GM19328 (cell line): ENCODE measurements at regions not wholly inside any gene's neighbourhood (a gene's known extent, or its start where the extent isn't known, plus 50 kb on each side); places are given as distances from the start of the nearest gene placed in this dataset.
"Not testable (repeated sequence)": the region's sequence is repeated elsewhere in the genome, so short reads cannot be mapped to it uniquely, and the experiment has no call there.

Source experiments
- ATAC-seq: cut with Tn5 transposase; IDR thresholded peaks from one replicate; pipeline ENCODE4 v1.9.1; 2021; ENCODE audit warnings: mild to moderate bottlenecking, moderate library complexity; ENCODE audit not compliant: unreplicated experiment

- no peak for ATAC-seq
These were observed 64.9 kb downstream of the FAM170A start for GRCh38 chr5:119694284-119694683.

DNA sequence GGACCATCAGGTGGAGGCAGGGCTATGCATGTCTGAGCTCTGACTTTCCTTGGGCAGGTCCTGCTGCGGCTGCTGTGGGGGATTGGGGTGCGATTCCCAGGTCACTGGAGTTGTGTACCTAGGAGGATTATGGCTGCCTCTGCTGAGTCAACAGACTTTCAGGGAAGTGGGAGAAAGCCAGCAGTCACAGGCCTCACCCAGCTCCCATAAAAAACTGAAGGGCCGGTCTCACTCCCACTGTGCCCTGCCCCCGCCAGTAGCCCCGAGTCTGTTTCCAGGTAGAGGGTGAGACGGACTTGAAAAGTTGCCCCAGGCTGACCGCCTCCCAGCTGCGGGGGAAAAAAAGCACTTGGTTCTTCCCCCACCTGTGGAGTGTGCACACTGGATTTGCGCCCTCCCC lies 76.7 kb downstream of the FAM170A start:
- no peak for ATAC-seq

DNA sequence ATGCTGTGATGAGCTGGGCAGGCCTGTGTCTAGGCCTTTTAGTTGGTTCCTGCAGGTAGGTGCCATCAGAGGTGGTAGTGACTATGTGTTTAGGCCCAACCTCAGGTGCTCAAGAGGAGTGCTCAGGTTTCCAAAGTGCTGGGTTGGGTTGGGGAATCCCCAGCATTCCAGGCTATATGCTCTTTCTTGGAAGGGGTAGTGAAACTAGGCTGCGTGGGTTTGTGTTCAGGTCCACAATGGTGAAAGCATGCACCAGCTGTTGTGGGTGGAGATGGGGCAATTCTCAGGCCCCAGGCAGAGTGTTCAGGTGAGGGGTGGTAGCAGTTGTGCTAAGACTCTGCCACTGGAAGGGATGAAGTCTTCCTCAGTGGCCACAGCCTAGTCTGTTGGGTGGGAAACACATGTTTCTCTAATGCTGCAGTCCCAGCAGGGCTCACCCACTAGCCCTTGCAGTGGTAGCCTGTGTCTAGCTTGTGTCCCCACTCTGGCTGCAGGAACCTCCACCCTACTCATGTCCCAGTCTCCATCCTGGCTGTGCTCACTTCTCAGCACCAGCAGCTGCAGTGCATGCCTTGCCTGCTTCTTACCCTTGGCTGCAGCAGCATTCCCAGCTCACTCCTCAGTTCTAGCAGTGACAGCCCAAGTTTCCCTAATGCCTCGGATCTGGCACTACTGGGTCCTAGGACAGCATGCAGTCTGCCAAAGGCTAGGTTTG lies 78.9 kb downstream of the FAM170A start:
- no peak for ATAC-seq

GRCh38 chr5:119721775-119722174 lies 92.4 kb downstream of the FAM170A start:
- no peak for ATAC-seq

GRCh38 chr5:119725291-119725690 lies 95.9 kb downstream of the FAM170A start:
- not testable (repeated sequence) for ATAC-seq

DNA sequence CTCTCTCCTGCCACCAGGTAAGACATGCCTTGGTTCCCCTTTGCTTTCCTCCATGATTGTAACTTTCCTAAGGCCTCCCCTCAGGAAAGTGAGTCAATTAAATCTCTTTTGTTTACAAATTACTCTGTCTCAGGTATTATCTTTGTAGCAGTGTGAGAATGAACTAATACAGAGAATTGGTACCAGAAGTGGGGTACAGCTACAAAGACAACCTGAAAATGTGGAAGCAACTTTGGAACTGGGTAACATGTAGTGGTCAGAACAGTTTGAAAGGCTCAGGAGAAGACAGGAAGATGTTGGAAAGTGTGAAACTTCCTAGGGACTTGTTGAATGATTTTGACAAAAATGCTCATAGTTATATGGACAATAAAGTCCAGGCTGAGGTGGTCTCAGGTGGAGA lies 97.2 kb downstream of the FAM170A start:
- ATAC-seq = no peak

- ATAC-seq = no peak
These were observed 110.9 kb downstream of the FAM170A start for GRCh38 chr5:119740225-119740624.

- no peak for ATAC-seq
These were observed 112.3 kb downstream of the FAM170A start for GRCh38 chr5:119741691-119742090.

GRCh38 chr5:119742311-119742710 lies 113.0 kb downstream of the FAM170A start:
- ATAC-seq = no peak

- ATAC-seq = peak; percentile 91
These were observed 114.6 kb downstream of the FAM170A start for GRCh38 chr5:119743927-119744326.

DNA sequence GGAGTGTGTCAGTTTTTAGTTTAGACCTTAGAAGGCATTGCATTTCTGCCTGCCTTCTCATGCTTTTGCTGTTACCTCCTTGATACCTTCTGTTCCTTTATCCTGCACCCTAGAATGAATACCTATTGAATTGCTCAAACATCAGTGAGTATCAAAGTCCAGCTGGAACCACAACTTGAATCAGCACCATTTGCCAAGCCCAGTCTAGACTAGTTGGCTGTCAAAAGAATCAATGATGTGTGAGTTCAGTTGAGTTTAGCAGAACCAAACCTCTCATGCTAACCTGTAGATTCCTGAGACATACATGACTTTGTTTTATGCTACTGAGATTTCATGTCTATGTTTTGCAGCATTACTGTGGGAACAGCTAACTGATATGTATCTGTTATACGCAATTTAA lies 116.6 kb downstream of the FAM170A start:
- ATAC-seq = no peak

DNA sequence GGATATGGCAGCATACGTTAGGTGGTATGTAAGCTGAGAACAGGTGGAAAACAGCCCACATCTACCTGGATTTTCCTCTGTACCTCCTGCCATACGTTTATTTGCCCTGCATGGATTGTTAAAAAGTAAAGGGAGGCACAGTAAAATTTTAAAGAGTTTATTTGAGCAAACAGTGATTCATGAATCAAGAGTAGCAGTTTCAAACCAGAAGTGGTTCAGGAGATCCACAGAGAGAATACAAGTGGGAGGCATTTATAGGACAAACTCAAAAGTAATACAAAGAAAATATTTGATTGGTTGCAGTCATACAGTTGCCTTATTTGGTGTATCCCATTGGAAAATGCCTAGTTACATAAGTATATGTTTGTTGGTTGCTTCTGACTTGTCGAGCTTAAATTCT lies 117.6 kb downstream of the FAM170A start:
- ATAC-seq = no peak

- no peak for ATAC-seq
These were observed 121.8 kb downstream of the FAM170A start for GRCh38 chr5:119750887-119751733.

DNA sequence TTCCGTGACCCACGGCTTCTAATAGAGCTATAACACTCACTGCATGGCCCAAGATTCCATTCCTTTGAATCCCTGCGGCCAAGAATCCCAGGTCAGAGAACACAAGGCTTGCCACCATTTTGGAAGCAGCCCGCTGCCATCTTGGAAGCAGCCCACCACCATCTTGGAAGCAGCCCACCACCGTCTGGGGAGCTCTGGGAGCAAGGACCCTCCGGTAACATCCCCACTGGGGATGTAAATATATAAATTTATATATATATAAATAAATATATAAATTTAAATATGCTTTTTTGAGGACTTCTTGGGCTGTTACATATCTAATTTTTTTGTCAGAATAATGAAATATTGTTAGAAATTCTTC lies 122.4 kb downstream of the FAM170A start:
- ATAC-seq = no peak

- no peak for ATAC-seq
These were observed 123.8 kb downstream of the FAM170A start for GRCh38 chr5:119752921-119753886.

DNA sequence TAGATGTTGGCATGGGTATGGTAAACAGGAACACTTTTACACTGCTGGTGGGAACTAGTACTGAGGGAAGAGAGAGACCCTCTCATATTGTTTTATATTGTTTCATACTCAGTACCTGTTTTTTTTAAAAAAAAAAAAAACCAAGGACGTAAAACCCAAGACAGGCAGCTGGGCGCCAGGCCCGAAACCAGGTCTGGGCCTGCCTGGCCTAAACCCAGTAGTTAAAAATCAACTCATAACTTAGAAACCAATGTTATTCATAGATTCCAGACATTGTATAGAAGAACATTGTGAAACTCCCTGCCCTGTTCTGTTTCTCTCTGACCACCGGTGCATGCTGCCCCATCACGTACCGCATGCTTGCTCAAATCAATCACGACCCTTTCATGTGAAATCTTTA lies 125.5 kb downstream of the FAM170A start:
- ATAC-seq = not testable (repeated sequence)

- ATAC-seq = no peak
These were observed 127.9 kb downstream of the FAM170A start for GRCh38 chr5:119757276-119757675.

DNA sequence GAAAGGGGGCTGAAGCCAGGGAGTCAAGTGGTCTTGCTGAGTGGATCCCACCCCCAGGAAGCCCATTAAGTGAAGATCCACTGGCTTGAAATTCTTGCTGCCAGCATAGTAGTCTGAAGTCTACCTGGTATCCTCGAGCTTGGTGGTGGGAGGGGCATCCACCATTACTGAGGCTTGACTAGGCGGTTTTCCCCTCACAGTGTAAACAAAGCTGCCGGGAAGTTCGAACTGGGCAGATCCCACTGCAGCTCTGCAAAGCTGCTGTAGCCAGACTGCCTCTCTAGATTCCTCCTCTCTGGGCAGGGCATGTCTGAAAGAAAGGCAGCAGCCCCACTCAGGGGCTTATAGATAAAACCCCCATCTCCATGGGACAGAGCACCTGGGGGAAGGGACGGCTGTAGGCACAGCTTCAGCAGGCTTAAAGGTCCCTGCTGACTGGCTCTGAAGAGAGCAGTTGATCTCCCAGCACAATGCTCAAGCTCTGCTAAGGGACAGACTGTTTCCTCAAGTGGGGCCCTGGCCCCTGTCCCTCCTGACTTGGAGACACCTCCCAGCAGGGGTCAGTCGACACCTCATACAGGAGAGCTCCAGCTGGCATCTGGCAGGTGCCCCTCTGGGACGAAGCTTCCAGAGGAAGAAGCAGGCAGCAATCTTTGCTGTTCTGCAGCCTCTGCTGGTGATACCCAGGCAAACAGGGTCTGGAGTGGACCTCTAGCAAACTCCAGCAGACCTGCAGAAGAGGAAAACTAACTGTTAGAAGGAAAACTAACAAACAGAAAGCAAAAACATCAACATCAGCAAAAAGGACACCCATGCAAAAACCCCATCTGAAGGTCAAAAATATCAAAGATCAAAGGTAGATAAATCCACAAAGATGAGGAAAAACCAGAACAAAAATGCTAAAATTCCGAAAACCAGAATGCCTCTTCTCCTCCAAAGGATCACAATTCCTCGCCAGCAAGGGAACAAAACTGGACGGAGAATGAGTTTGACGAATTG lies 140.6 kb downstream of the FAM170A start:
- not testable (repeated sequence) for ATAC-seq

GRCh38 chr5:119780145-119780544 lies 150.8 kb downstream of the FAM170A start:
- ATAC-seq = not testable (repeated sequence)

- ATAC-seq = no peak
These were observed 155.7 kb downstream of the FAM170A start for GRCh38 chr5:119785057-119785456.
